H9 (cell line): ENCODE measurements at regions not wholly inside any gene's neighbourhood (a gene's known extent, or its start where the extent isn't known, plus 50 kb on each side); places are given as distances from the start of the nearest gene placed in this dataset.

Experiments
- DNase-seq: peaks from one replicate; pipeline ENCODE4 v3.0.0-alpha.2; 2017
- H2AFZ ChIP-seq: one replicate; pipeline ENCODE4 v1.6.1; 2013; ENCODE audit warnings: mild to moderate bottlenecking, low read length, control low read depth, moderate library complexity
- H2AK5ac ChIP-seq: 2 replicates; pipeline ENCODE4 v1.6.1; 2013; ENCODE audit warnings: low read length, control low read depth, mixed read lengths; ENCODE audit not compliant: insufficient read length
- H2BK120ac ChIP-seq: one replicate; pipeline ENCODE4 v1.6.1; 2013; ENCODE audit warnings: low read depth, mild to moderate bottlenecking, low read length, control low read depth, inconsistent platforms; ENCODE audit not compliant: poor library complexity, severe bottlenecking
- H2BK12ac ChIP-seq: 2 replicates; pipeline ENCODE4 v1.6.1; 2013; ENCODE audit warnings: low read length, control low read depth, mixed read lengths, low read depth; ENCODE audit not compliant: insufficient read length
- H2BK15ac ChIP-seq: 2 replicates; pipeline ENCODE4 v1.6.1; 2013; ENCODE audit warnings: low read depth, low read length, control low read depth
- H2BK20ac ChIP-seq: one replicate; pipeline ENCODE4 v1.6.1; 2013; ENCODE audit warnings: low read depth, mild to moderate bottlenecking, low read length, control low read depth, inconsistent platforms; ENCODE audit not compliant: poor library complexity, severe bottlenecking
- H2BK5ac ChIP-seq: 2 replicates; pipeline ENCODE4 v1.6.1; 2013; ENCODE audit warnings: low read length, control low read depth, mixed read lengths; ENCODE audit not compliant: insufficient read length
- H3K14ac ChIP-seq: 2 replicates; pipeline ENCODE4 v1.6.1; 2013; ENCODE audit warnings: low read length, control low read depth; ENCODE audit not compliant: insufficient read depth
- H3K18ac ChIP-seq: 2 replicates; pipeline ENCODE4 v1.6.1; 2013; ENCODE audit warnings: low read depth, mild to moderate bottlenecking, mixed read lengths, low read length, control low read depth; ENCODE audit not compliant: insufficient read length
- H3K23ac ChIP-seq: 2 replicates; pipeline ENCODE4 v1.6.1; 2013; ENCODE audit warnings: low read length, control low read depth, mixed read lengths, low read depth; ENCODE audit not compliant: insufficient read length
- H3K23me2 ChIP-seq: 2 replicates; pipeline ENCODE4 v1.6.1; 2013; ENCODE audit warnings: low read depth, mild to moderate bottlenecking, mixed read lengths, low read length, control low read depth; ENCODE audit not compliant: insufficient read length, poor library complexity, severe bottlenecking
- H3K27ac ChIP-seq: 2 replicates; pipeline ENCODE4 v1.5.1; 2013; ENCODE audit warnings: low read length, control low read depth, mixed read lengths, low read depth; ENCODE audit not compliant: insufficient read length
- H3K27me3 ChIP-seq: 2 replicates; pipeline ENCODE4 v1.6.1; 2013; ENCODE audit warnings: low read length, control low read depth, inconsistent platforms; ENCODE audit not compliant: insufficient read depth
- H3K4ac ChIP-seq: 2 replicates; pipeline ENCODE4 v1.6.1; 2013; ENCODE audit warnings: low read depth, mild to moderate bottlenecking, control low read depth, inconsistent platforms, low read length, moderate library complexity
- H3K4me1 ChIP-seq: 2 replicates; pipeline ENCODE4 v1.6.1; 2013; ENCODE audit warnings: low read length, control low read depth, inconsistent platforms; ENCODE audit not compliant: insufficient read depth
- H3K4me2 ChIP-seq: 2 replicates; pipeline ENCODE4 v1.6.1; 2013; ENCODE audit warnings: low read length, control low read depth, mixed read lengths; ENCODE audit not compliant: insufficient read length, insufficient read depth
- H3K56ac ChIP-seq: 2 replicates; pipeline ENCODE4 v1.6.1; 2013; ENCODE audit warnings: low read depth, mild to moderate bottlenecking, mixed read lengths, low read length, control low read depth; ENCODE audit not compliant: insufficient read length
- H3K79me1 ChIP-seq: 2 replicates; pipeline ENCODE4 v1.6.1; 2013; ENCODE audit warnings: low read depth, mild to moderate bottlenecking, moderate library complexity, low read length, control low read depth, inconsistent platforms; ENCODE audit not compliant: insufficient read depth, poor library complexity, severe bottlenecking
- H3K79me2 ChIP-seq: 2 replicates; pipeline ENCODE4 v1.6.1; 2013; ENCODE audit warnings: low read length, control low read depth, inconsistent platforms; ENCODE audit not compliant: insufficient read depth
- H3K9ac ChIP-seq: 2 replicates; pipeline ENCODE4 v1.6.1; 2013; ENCODE audit warnings: low read length, control low read depth, mixed read lengths; ENCODE audit not compliant: insufficient read length; ENCODE audit errors: extremely low read depth
- H3K9me3 ChIP-seq: one replicate; pipeline ENCODE4 v1.6.1; 2013; ENCODE audit warnings: low read depth, low read length, inconsistent platforms; ENCODE audit not compliant: control insufficient read depth
- H3T11ph ChIP-seq: one replicate; pipeline ENCODE4 v1.6.1; 2013; ENCODE audit warnings: mild to moderate bottlenecking, low read length, control low read depth, inconsistent platforms
- H4K20me1 ChIP-seq: one replicate; pipeline ENCODE4 v1.6.1; 2013; ENCODE audit not compliant: control insufficient read depth, insufficient read length, insufficient read depth
- H4K5ac ChIP-seq: 2 replicates; pipeline ENCODE4 v1.6.1; 2013; ENCODE audit warnings: low read depth, mild to moderate bottlenecking, mixed read lengths, low read length, control low read depth; ENCODE audit not compliant: insufficient read length
- H4K8ac ChIP-seq: replicated peaks from 2 replicates; pipeline ENCODE4 v1.6.1; 2013; ENCODE audit warnings: low read length, control low read depth, mixed read lengths, low read depth; ENCODE audit not compliant: insufficient read length
- H4K91ac ChIP-seq: 2 replicates; pipeline ENCODE4 v1.6.1; 2013; ENCODE audit warnings: low read depth, mild to moderate bottlenecking, moderate library complexity, mixed read lengths, low read length, control low read depth; ENCODE audit not compliant: insufficient read length
- H3K27ac Mint-ChIP-seq, 3 experiments: 2 replicates in 2 of 3; 3 replicates in 1 of 3; pipeline ENCODE4 v1.8.0; 2020 to 2021; ENCODE audit warnings: mixed read lengths in 3 of 3, mild to moderate bottlenecking in 1 of 3, moderate library complexity in 1 of 3
- H3K27me3 Mint-ChIP-seq: 2 replicates; pipeline ENCODE4 v1.8.0; 2021; ENCODE audit warnings: low read depth, mild to moderate bottlenecking, moderate library complexity, mixed read lengths
- H3K36me3 Mint-ChIP-seq, 3 experiments: 2 replicates in 2 of 3; 3 replicates in 1 of 3; pipeline ENCODE4 v1.8.0; 2020 to 2021; ENCODE audit warnings: low read depth in 3 of 3, mixed read lengths in 3 of 3; ENCODE audit not compliant: insufficient read depth in 1 of 3
- H3K4me1 Mint-ChIP-seq, 2 experiments: 2 replicates each; pipeline ENCODE4 v1.8.0; 2020; ENCODE audit warnings: mixed read lengths in 2 of 2
- H3K4me3 Mint-ChIP-seq, 2 experiments: 2 replicates in 1 of 2; 3 replicates in 1 of 2; pipeline ENCODE4 v1.8.0; 2020 to 2021; ENCODE audit warnings: mild to moderate bottlenecking in 2 of 2, mixed read lengths in 2 of 2, moderate library complexity in 1 of 2
- H3K9me3 Mint-ChIP-seq, 2 experiments: 2 replicates in 1 of 2; 3 replicates in 1 of 2; pipeline ENCODE4 v1.8.0; 2020; ENCODE audit warnings: mild to moderate bottlenecking in 2 of 2, mixed read lengths in 2 of 2, moderate library complexity in 1 of 2
- CTCF ChIP-seq: fragments of 200-600 bp; sonication (generic); conservative IDR thresholded peaks from 3 replicates; pipeline ENCODE4 v1.8.0; 2021; ENCODE audit warnings: antibody characterized with exemption, mild to moderate bottlenecking
- WGBS: extraction: QIAGEN DNeasy Blood & Tissue Kit; methylation state at CpG from one replicate; pipeline ENCODE4 v1.1.7; 2013; ENCODE audit warnings: missing lambda C conversion rate, low lambda C conversion rate, mixed read lengths; ENCODE audit not compliant: insufficient read length; ENCODE audit errors: extremely low coverage; 5-methylcytosine and 5-hydroxymethylcytosine counted together

GRCh38 chr3:94232921-94233320 lies 170.1 kb downstream of the NSUN3 start:
- no peak overlapping the region for H3K14ac ChIP-seq
- H2AFZ ChIP-seq = no peak overlapping the region
- Mint-ChIP-seq H3K4me3 (no peak overlapping the region), H3K4me1 (no peaks in the 10 kb centered on the region), H3K27ac (no peak overlapping the region), H3K9me3 (peaks cover 5 to 7% of the 10 kb centered on the region in 2 experiments; a peak in 4 of 5 replicates), H3K27me3 (no peaks in the 10 kb centered on the region), H3K36me3 (peaks cover 0 to 2% (median 0%) of the 10 kb centered on the region in 3 experiments; a peak in 2 of 7 replicates)
- no peak overlapping the region for H2BK15ac ChIP-seq
- H4K5ac ChIP-seq = no peak overlapping the region
- no peaks in the 10 kb centered on the region for H3K79me2 ChIP-seq
- H3K23me2 ChIP-seq = no peaks in the 10 kb centered on the region
- no peak overlapping the region for H3T11ph ChIP-seq
- no peak overlapping the region for H3K18ac ChIP-seq
- H3K4me2 ChIP-seq = no peak overlapping the region
- no peak overlapping the region for H2BK5ac ChIP-seq
- peak overlapping the region; percentile 17 for H3K9ac ChIP-seq
- WGBS = no CpG with 5 or more reads among the region's 3 CpGs
- H3K56ac ChIP-seq = no peak overlapping the region
- no peaks in the 10 kb centered on the region for H3K79me1 ChIP-seq
- H2AK5ac ChIP-seq = no peak overlapping the region
- H3K4ac ChIP-seq = no peak overlapping the region
- no peaks in the 10 kb centered on the region for H3K4me1 ChIP-seq
- no peak overlapping the region for H2BK12ac ChIP-seq
- H2BK20ac ChIP-seq = no peak overlapping the region
- H4K91ac ChIP-seq = no peak overlapping the region
- TF ChIP-seq CTCF = no peak
- H3K9me3 ChIP-seq = no peaks in the 10 kb centered on the region
- no peak overlapping the region for H2BK120ac ChIP-seq
- no peaks in the 10 kb centered on the region for H3K27me3 ChIP-seq
- H4K8ac ChIP-seq = no peak overlapping the region
- H4K20me1 ChIP-seq = no peaks in the 10 kb centered on the region
- DNase-seq = no peak
- H3K27ac ChIP-seq = no peak overlapping the region
- H3K23ac ChIP-seq = no peak overlapping the region
